DMS153 (cell line): ENCODE measurements at regions not wholly inside any gene's neighbourhood (a gene's known extent, or its start where the extent isn't known, plus 50 kb on each side); places are given as distances from the start of the nearest gene placed in this dataset.
"Not testable (repeated sequence)": the region's sequence is repeated elsewhere in the genome, so short reads cannot be mapped to it uniquely, and the experiment has no call there.

Source experiments
- DNase-seq: peaks from one replicate; lab custom pipeline; 2025; lab: John Stamatoyannopoulos, UW

DNA sequence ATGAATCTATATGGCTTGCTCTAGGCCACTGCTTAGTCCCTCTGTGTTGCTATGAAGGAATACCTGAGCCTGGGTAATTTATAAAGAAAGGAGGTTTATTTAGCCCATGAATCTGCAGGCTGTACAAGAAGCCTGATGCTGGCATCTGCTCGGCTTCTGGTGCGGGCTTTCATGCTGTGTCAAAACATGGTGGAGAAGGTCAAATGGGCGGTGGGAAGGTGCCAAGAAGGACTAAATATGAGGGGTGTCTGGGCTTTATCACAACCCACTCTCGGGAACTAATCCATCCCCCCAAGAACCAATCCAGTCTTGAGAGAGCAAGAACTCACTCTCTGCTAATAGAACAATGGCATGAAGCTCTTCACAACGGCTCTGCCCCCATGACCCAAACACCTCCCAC, 481.6 kb downstream of the EIPR1 start:
- no peak for DNase-seq

DNA sequence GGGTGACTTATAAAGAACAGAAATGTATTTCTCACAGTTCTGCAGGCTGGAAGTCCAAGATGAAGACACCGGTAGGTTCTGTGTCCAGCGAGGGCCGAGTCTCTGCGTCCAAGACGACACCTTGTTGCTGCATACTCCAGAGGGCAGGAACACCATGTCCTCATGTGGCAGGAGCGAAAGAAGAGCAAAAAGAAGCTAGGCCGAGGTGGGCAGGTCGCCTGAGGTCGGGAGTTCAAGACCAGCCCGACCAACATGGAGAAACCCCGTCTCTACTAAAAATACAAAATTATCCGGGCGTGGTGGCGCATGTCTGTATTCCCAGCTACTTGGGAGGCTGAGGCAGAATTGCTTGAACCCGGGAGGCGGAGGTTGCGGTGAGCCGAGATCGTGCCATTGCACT, 483.6 kb downstream of the EIPR1 start:
- DNase-seq, result not testable (repeated sequence)

DNA sequence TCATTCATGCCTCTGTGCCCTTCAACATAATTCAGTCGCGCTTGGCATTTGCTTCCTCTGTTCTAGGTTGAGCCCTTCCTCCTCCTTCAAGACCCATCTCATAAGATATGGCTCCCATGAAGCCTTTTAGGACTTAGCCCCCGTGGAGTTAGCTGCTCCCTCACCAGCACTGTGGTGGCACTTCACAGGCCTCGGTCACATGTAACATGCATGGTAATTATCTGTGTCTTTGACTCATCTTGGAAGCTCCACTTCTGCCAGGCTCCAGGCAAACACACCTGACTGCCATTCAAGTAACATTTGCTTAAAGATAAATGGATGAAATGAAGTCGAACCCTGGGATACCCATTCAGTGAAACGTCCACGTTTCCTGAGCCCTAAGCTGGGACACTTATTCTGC, 484.7 kb downstream of the EIPR1 start:
- no peak for DNase-seq

DNA sequence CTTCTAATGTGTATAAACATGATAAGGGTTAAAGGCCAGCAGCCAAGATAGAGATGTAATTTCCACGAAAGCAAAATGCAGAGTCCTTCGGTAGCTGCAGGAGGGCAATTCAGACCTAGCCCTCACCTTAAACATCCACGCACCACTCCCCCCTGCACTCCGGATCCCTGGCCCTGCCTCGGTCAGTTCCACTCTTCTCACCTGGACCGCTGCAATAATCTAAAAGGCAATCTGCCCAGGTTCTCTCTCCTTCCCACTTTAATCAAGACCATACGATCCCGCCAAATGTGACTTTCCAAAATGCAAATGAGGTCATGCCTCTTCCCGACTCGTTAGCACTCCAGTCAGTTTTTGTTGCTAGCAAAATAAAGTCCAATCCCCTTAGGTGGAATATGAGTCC, 485.2 kb downstream of the EIPR1 start:
- DNase-seq, result no peak

- DNase-seq, result no peak
Measured at GRCh38 chr2:2890901-2891300, 486.7 kb downstream of the EIPR1 start.

DNA sequence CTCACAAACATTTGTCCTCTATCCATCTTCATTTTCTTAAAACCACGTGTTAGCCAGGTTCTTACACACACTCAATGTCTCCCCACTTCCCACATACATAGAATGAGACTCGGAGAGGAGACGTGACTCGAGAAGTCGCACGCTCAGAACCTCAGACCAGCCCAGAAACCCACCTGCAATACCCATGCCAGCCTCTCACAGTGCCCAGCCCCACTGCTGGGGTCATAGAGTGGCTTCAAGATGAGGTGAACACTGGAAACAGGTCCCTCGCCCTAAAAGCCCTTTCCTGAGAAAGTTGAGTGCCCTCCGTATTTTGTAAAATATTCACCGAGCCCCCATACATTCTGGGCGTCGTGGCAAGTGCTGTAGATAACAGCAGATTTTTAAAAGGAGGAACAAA, 487.4 kb downstream of the EIPR1 start:
- DNase-seq, result no peak

DNA sequence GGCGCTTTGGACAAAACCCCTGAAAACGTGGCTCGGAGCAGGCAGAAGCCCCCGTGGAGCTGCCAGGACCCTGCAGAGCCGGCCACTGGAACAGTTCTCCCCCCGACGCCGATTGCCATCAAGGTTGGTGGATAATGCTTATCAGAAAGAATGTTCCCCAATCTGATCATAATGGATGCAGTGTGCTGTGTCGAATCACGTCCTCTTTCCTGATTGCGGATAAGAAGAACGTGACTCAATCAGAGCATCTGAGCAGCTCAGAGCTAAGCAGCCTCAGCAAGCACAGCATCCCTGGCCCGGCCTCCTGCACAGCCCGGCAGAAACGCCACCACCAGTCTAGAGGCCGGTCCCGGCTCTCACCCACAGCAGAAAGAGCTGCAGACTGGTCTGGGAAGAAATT, 488.0 kb downstream of the EIPR1 start:
- no peak for DNase-seq

DNA sequence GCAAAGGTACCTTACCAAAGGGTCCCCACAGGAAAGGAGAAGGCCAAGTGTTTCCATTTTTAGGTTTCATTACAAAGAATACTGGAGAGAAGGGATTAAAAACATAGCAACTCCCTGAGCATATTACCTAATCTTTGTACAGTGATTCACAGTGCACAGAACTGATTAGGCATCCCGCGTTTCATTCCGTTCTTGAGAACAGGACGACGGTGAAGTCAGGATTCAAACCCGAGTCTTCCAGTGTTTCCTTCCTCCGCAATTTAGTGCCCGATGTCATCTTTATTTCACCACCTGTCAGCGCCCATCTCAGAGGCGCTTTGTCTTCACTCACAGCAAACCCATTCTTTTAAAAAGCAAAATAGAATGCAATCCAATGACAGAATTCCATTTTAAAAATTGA, 488.5 kb downstream of the EIPR1 start:
- DNase-seq, result no peak

GRCh38 chr2:2887772-2888387, 489.7 kb downstream of the EIPR1 start:
- no peak for DNase-seq

DNA sequence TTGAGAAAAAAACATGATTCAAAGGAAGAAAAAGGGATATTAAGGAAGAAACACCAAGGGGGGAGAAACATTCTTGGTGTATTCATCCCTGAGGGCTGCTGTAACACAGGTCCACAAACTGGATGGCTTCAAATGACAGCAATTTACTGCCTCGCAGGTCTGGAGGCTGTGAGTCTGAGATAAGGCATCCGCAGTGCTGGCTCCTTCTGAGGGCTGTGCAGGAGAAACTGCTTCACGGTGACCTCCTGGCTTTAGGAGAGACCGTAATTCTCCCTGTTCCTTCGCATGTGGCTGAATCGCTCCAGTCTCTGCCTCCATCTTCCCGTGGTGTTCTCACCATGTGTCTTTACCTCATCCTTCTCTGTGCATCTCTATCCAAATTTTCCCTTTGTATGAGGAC, 490.7 kb downstream of the EIPR1 start:
- DNase-seq, result no peak

DNA sequence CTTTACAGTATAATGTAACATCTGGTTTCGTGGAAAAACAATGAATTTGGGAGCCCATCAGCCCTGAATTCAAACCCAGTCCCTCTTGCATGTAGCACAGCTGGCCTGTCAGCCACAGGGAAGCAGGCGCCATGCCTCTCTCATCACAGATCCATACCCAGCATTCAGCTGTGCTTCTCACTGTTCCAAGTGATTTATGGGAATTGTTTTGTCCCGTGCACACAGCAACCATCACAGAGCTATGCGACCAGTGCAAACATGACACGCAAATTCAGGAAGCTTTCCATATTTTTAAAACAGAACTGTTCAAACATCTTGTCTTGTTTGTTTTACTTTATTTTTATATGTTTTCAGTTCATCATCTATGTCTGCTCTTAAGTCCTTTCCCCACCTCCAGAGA, 496.1 kb downstream of the EIPR1 start:
- peak; percentile 61 for DNase-seq

- DNase-seq, result no peak
Measured at GRCh38 chr2:2880938-2881337, 496.7 kb downstream of the EIPR1 start.

- DNase-seq, result no peak
Measured at GRCh38 chr2:2879781-2880180, 497.8 kb downstream of the EIPR1 start.

DNA sequence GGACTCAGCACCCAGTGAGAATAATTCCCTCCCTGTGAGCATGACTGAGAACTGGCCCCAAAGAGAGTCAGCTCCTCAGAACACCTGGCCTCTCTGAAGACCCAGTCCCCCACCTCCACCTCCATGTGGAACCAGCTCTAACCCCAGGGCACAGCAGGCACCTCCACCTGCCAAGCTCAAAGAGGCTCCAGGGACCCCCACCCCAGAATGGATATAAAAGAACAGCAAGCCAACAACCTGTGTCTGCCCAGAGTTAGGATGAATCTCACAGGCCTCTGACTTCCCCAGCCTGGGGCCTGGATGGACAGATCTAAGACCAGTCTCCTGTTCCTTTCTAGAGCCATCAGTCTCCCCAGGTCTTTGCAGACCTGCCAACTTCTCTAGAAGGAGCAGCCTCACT, 498.5 kb downstream of the EIPR1 start:
- no peak for DNase-seq

DNA sequence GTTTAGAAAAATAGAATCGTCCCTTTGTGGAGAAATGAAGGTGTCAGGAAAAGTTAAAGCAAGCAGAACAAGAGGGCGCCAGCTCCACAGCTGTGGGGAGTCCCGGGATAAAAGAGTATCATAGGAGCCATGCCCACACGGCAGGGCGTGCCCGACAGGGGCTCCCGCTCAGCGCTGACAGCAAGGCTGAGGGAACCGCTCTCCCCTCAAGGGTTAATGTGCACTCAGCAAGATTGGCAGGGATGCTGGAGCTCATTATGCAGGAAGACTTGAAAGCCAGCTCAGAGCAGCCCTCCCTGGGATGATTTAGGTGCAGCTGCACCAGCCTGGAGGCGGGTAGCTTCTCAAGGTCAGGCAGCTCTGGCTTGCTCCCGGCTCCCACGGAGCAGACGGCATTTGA, 500.2 kb downstream of the EIPR1 start:
- no peak for DNase-seq

GRCh38 chr2:2876331-2877221, 501.0 kb downstream of the EIPR1 start:
- no peak for DNase-seq

GRCh38 chr2:2875831-2876230, 501.8 kb downstream of the EIPR1 start:
- DNase-seq, result no peak

GRCh38 chr2:2875296-2875695, 502.3 kb downstream of the EIPR1 start:
- DNase-seq, result no peak

DNA sequence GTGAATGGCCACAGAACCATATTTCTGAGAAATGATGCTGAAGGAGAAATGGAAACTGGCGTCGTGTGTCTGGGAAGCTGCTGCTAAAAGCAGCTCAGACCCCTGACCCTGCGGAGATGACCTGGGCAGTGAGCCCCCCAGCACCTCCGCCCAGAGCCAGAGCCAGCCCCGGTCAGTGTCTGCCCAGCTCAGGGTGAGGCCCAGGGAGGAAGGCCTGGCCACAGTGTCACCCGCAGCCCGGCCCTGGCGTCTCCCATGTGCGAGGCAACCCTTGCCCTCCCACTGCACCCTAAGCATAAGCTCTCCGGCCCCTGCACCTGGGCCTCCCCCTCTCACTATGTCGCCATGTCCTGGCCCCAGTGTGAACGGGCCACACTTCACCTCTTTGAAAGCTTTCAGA, 502.8 kb downstream of the EIPR1 start:
- no peak for DNase-seq

- no peak for DNase-seq
Measured at GRCh38 chr2:2874341-2874740, 503.3 kb downstream of the EIPR1 start.

GRCh38 chr2:2873450-2873811, 504.2 kb downstream of the EIPR1 start:
- DNase-seq, result no peak

- DNase-seq, result no peak
Measured at GRCh38 chr2:2872713-2873449, 504.7 kb downstream of the EIPR1 start.

DNA sequence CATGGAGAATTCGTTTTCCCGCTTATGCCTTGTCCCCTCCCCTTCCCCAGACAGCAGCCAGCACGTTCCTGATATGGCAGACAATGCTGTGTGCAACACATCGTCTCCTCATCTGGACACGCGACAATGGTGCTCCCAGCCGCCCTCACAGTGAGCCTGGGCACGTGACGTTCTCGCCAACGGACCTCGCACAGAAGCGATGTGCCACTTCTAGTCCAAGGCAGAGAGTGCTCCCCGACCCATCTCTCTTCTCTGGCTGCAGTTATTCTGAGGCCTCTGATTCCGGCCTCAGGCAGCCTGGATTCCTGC, 505.4 kb downstream of the EIPR1 start:
- no peak for DNase-seq
